ENCODE measurements at regions not wholly inside any gene's neighbourhood (a gene's known extent, or its start where the extent isn't known, plus 50 kb on each side); places are given as distances from the start of the nearest gene placed in this dataset.

DNA sequence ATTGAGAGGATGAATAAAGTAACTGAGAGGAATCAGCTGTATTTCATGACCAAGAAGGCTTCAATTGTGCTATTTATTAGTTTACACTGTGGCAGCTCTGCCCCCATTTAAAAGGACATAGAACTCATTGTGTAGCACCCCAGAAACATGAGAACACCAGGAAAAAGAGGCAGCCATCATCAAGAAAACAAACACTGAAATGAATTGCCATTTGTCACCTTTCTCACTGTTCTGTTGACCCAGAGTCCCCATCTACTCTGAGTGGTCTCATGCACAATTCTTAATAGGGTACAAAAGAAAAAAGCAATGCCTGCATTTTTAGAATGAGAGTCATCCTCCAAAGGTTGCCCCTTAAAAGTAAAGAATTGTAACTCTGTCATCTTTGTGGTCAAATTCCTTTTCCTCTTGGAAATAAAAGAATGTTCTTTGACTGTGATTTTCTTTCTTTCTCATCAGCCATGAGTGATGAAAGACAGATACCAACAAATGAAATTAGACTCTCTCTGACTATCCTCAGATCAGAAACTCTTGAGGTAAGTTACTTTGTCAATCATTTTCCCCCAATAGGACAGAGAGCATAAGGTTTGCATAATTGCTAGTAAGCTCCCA is 1941.9 kb upstream of the PIK3C3 start:
- Histone ChIP-seq H3K4me3 (ENCODE audit: low read length) (no peak overlapping the region), H3K9me3 (ENCODE audit: control insufficient read depth, low read length) (no peaks in the 10 kb centered on the region), H3K27me3 (ENCODE audit: control insufficient read depth, insufficient read depth) (no peaks in the 10 kb centered on the region), H3K4me1 (ENCODE audit: control insufficient read depth, insufficient read depth, low read length) (no peaks in the 10 kb centered on the region), H3K27ac (ENCODE audit: low read length) (no peak overlapping the region)
- no peak for ATAC-seq
- no peak for DNase-seq
- intact Hi-C loops (cut with DNase I) = no loop called here

DNA sequence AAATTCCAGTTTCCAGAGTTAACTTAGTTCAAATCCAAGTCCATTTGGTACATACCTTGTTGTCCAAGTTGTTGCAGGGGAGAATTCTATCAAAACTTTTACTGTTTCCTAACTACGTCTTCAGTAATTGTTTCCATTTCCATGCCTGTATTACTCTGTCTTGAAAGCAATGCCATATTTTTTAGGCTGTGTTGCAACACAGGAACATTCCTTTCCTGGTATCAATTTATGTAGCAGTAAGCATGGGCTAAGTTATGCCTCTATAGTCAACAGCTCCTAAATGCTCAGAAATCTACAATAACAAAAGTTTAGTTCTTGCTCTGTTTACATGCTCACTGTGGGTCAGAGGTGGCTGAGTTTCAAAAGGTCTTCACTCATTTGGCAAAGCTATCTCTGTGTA is 1943.8 kb upstream of the PIK3C3 start:
- Histone ChIP-seq H3K9me3 (ENCODE audit: control insufficient read depth, low read length) (no peaks in the 10 kb centered on the region), H3K27ac (ENCODE audit: low read length) (no peak overlapping the region), H3K4me3 (ENCODE audit: low read length) (no peak overlapping the region), H3K27me3 (ENCODE audit: control insufficient read depth, insufficient read depth) (no peaks in the 10 kb centered on the region), H3K4me1 (ENCODE audit: control insufficient read depth, insufficient read depth, low read length) (no peaks in the 10 kb centered on the region)
- 83% methylated on average over 1 of the region's 1 CpG for WGBS
- intact Hi-C loops (cut with DNase I) = no loop called here
- ATAC-seq (no peak), DNase-seq (no peak)

DNA sequence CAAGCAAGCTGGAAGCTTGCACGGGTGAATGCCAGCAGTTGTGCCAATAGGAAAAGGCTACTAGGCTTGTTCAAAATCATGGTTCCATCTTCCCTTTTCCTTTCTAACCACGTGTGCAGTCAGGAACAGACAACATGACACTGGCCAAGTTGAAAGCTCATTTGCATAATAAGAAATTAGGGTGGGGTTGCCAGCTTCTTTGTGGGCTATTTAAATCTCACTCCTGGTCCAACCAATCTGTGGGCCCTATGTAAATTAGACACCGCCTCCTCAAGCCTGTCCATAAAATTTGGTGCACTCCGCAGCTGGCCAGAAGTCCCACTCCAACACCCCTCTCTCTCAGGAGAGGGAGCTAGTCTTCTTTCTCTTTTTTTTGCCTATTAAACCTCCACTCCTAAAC is 1948.4 kb upstream of the PIK3C3 start:
- Histone ChIP-seq H3K4me1 (ENCODE audit: control insufficient read depth, insufficient read depth, low read length) (no peaks in the 10 kb centered on the region), H3K27ac (ENCODE audit: low read length) (no peak overlapping the region), H3K4me3 (ENCODE audit: low read length) (no peak overlapping the region), H3K27me3 (ENCODE audit: control insufficient read depth, insufficient read depth) (no peaks in the 10 kb centered on the region), H3K9me3 (ENCODE audit: control insufficient read depth, low read length) (no peaks in the 10 kb centered on the region)
- intact Hi-C loops (cut with DNase I) = no loop called here
- ATAC-seq (no peak), DNase-seq (no peak)
- WGBS = 59% methylated on average over 4 of the region's 4 CpGs

DNA sequence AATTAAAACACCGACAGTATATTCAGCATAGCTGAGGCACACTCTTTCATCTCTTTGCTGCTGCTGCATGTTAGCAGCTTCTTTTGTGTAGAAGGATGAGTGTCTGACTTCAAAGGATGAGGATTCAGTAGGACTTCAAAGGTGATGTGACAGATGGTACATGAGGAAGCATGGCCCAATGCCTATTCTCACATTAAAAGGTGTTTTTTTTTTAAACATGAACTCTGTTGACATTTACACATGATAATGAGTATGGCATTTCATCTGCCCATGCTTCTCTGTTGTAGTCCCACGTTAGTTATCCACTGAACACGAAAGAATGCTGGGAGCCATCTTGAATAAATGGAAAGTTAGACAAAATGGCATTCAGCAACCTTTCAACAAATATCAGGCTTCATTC is 1950.8 kb upstream of the PIK3C3 start:
- Histone ChIP-seq H3K4me1 (ENCODE audit: control insufficient read depth, insufficient read depth, low read length) (no peaks in the 10 kb centered on the region), H3K27ac (ENCODE audit: low read length) (no peak overlapping the region), H3K27me3 (ENCODE audit: control insufficient read depth, insufficient read depth) (no peaks in the 10 kb centered on the region), H3K9me3 (ENCODE audit: control insufficient read depth, low read length) (no peaks in the 10 kb centered on the region), H3K4me3 (ENCODE audit: low read length) (no peak overlapping the region)
- WGBS = 82% methylated on average over 3 of the region's 3 CpGs
- no peak for ATAC-seq
- intact Hi-C loops (cut with DNase I) = no loop called here
- no peak for DNase-seq

DNA sequence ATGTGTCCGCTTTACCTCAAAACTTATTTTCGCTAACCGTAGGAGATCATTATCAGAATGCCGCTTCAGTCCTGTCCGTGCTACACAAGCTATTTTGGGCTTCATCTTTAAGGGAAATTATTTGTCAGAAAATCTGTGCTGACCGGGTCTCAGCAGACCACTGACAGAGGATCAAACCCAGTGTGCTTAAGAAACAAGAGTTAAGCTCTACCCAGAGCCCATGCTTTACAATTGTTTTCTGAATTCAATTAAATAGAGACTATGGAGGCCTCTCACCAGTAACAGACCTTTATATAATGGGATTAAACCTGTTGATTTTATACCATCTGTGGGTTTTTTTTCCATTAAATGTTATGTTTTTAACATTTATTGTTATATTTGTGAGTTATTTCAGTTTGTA is 1956.7 kb upstream of the PIK3C3 start:
- peaks cover 2% of the 10 kb centered on the region for H3K27me3 ChIP-seq (ENCODE audit: control insufficient read depth, insufficient read depth)
- ATAC-seq (no peak), DNase-seq (no peak)
- no peaks in the 10 kb centered on the region for H3K9me3 ChIP-seq (ENCODE audit: control insufficient read depth, low read length)
- H3K4me3 ChIP-seq (ENCODE audit: low read length) = no peak overlapping the region
- no peak overlapping the region for H3K27ac ChIP-seq (ENCODE audit: low read length)
- H3K4me1 ChIP-seq (ENCODE audit: control insufficient read depth, insufficient read depth, low read length) = no peaks in the 10 kb centered on the region
- 89% methylated on average over 6 of the region's 6 CpGs for WGBS
- intact Hi-C loops (cut with DNase I) = no loop called here

DNA sequence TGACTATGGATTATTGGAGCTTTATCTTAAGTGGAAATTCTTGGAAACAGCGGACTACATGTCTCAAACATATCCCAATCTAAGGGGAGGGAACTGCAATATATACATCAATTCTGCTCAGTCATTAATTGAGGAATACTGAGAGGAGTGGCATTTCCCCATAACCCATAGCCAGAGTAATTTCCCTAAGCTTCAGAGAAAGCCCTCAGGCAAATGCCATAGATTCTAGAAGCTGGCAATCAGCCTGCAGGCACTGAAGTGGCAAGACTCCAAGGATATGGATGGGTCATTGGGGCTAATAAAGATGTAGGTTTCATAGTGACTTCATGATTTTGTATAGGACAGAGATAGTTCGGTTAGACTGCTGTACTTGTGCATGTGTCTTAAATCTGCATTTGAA is 1960.5 kb upstream of the PIK3C3 start:
- intact Hi-C loops (cut with DNase I) = no loop called here
- H3K9me3 ChIP-seq (ENCODE audit: control insufficient read depth, low read length) = no peaks in the 10 kb centered on the region
- H3K4me1 ChIP-seq (ENCODE audit: control insufficient read depth, insufficient read depth, low read length) = no peaks in the 10 kb centered on the region
- no peak overlapping the region for H3K4me3 ChIP-seq (ENCODE audit: low read length)
- no peak overlapping the region for H3K27ac ChIP-seq (ENCODE audit: low read length)
- WGBS = 87% methylated on average over 2 of the region's 2 CpGs
- peaks cover 2% of the 10 kb centered on the region for H3K27me3 ChIP-seq (ENCODE audit: control insufficient read depth, insufficient read depth)
- DNase-seq = no peak
- no peak for ATAC-seq

DNA sequence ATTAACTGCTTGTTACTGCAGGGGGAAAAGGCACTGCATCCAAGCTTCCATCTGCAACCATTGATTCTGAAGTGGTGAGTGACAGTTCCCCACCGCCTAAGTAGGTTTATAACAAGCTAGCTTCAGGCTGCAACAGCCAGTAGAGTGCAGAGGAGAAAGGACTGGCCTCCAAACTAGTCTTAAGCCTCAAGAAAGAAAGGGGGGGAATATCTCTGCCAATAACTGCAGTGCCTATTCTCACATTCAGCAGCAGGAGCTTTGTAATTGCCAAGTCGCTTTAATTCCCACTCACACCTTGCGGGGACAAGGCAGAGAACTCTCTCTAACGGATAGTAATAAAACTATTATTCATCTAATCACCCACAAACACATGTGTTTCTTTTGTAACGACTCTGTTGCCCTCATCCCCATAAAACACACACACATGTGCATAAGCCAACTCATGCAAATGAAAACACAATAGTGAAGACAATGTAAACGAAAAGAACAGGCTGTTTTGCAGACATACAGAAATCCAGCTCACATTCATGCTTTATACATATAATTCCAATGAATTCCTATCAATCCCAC is 1963.3 kb upstream of the PIK3C3 start:
- intact Hi-C loops (cut with DNase I) = no loop called here
- H3K27me3 ChIP-seq (ENCODE audit: control insufficient read depth, insufficient read depth) = peaks cover 2% of the 10 kb centered on the region
- no peak overlapping the region for H3K4me3 ChIP-seq (ENCODE audit: low read length)
- no peaks in the 10 kb centered on the region for H3K9me3 ChIP-seq (ENCODE audit: control insufficient read depth, low read length)
- 80% methylated on average over 6 of the region's 6 CpGs for WGBS
- ATAC-seq = no peak
- no peak for DNase-seq
- H3K4me1 ChIP-seq (ENCODE audit: control insufficient read depth, insufficient read depth, low read length) = no peaks in the 10 kb centered on the region
- no peak overlapping the region for H3K27ac ChIP-seq (ENCODE audit: low read length)

DNA sequence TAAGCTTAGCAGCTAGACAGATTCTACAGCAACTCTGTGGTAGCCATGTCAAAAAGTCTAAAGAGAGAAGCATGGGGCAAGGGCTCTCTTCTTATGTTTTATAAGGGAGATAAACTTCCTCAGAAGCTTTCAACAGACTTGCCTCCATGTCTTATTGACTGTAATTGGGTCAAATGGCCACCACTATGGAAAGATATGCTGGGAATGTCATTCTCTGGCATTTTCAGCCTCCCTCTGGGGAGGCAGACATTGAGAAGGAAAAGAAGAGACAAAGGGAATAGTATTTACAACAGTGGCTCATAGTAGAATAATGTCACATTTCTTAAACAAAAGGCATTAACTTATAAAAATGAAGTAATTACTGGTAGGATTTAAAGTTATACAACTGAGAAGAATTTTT is 1964.5 kb upstream of the PIK3C3 start:
- DNase-seq (no peak), ATAC-seq (no peak)
- no peak overlapping the region for H3K4me3 ChIP-seq (ENCODE audit: low read length)
- H3K27ac ChIP-seq (ENCODE audit: low read length) = no peak overlapping the region
- intact Hi-C loops (cut with DNase I) = no loop called here
- H3K9me3 ChIP-seq (ENCODE audit: control insufficient read depth, low read length) = no peaks in the 10 kb centered on the region
- no peaks in the 10 kb centered on the region for H3K4me1 ChIP-seq (ENCODE audit: control insufficient read depth, insufficient read depth, low read length)
- H3K27me3 ChIP-seq (ENCODE audit: control insufficient read depth, insufficient read depth) = peaks cover 2% of the 10 kb centered on the region

DNA sequence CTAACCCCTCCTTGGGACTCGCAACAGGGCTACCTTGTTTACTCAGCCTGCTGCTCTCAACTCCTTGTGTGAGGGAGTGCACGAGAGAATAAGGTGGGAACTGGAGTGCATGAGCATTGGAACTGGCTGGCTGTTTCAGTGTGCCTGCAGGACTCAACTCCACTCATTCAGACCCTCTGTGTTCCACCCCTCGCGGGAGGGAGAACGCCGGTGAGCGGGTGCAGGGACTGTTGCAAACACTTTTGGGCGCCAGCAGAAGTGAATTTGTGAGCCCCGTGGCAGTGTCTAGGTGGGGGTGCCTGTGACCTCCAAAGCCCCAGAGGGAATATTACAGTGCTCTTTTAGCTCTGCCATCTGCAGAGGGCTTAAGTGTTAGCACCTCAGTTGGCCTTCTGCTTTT is 1978.3 kb upstream of the PIK3C3 start:
- no peak overlapping the region for H3K4me3 ChIP-seq (ENCODE audit: low read length)
- no peak overlapping the region for H3K27ac ChIP-seq (ENCODE audit: low read length)
- ATAC-seq = no peak
- H3K27me3 ChIP-seq (ENCODE audit: control insufficient read depth, insufficient read depth) = no peaks in the 10 kb centered on the region
- no peaks in the 10 kb centered on the region for H3K9me3 ChIP-seq (ENCODE audit: control insufficient read depth, low read length)
- no peaks in the 10 kb centered on the region for H3K4me1 ChIP-seq (ENCODE audit: control insufficient read depth, insufficient read depth, low read length)
- peak in 1 of 3 donors; percentile 5 for DNase-seq
- intact Hi-C loops (cut with DNase I) = no loop called here
- 93% methylated on average over 9 of the region's 9 CpGs for WGBS

DNA sequence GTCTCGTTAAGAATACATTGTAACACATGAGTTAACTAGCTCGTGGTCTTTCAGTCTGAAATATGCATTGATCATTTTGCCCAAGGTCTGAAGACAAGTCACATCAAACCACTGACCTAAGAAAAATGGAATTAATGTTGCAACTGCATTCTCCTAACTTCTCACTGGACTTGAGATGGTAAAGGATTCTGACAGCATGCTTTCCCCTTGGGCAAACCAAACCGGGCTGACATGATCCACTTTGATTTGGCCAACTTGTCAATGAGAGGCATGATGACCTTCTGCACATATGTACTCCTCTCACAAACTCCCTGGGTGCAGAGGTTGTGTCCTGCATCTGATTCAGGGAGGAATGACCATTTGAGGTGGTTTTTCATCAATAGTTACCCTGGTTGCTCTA is 1982.5 kb upstream of the PIK3C3 start:
- no peak for DNase-seq
- no peaks in the 10 kb centered on the region for H3K27me3 ChIP-seq (ENCODE audit: control insufficient read depth, insufficient read depth)
- H3K27ac ChIP-seq (ENCODE audit: low read length) = no peak overlapping the region
- WGBS = 88% methylated on average over 3 of the region's 3 CpGs
- no peaks in the 10 kb centered on the region for H3K9me3 ChIP-seq (ENCODE audit: control insufficient read depth, low read length)
- H3K4me1 ChIP-seq (ENCODE audit: control insufficient read depth, insufficient read depth, low read length) = no peaks in the 10 kb centered on the region
- no peak for ATAC-seq
- intact Hi-C loops (cut with DNase I) = no loop called here
- no peak overlapping the region for H3K4me3 ChIP-seq (ENCODE audit: low read length)

DNA sequence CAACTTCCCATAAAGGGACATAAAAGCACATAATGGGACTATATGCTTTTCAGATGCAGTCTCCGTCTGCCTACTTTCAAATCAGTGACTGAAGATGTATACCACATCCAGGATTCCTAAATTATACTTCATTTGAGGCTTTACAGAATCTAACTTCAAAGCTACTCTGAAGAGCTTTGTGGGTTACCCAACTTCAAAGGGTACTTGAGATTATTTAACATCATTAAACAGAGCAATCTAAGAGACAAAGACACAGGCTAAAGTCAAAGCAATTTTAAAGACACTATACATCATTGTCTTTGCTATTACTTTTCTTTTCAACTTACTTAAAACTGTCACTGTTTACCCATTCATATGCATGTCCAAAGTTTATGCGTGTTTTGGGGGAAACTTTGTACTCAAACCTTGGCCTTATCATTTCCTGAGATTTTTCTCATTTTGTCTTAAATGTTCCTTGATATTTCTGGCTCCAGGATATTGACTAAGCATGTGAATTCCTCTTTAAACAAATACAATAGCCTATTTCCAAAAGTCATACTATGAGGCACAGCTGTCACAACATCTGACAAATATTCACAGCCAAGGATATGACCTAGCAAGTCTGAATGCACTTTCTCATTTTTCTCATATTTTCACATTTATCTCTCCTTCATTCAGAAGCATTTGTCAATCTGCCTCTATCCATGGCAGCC is 1985.1 kb upstream of the PIK3C3 start:
- Histone ChIP-seq H3K27me3 (ENCODE audit: control insufficient read depth, insufficient read depth) (no peaks in the 10 kb centered on the region), H3K9me3 (ENCODE audit: control insufficient read depth, low read length) (no peaks in the 10 kb centered on the region), H3K27ac (ENCODE audit: low read length) (no peak overlapping the region), H3K4me1 (ENCODE audit: control insufficient read depth, insufficient read depth, low read length) (no peaks in the 10 kb centered on the region), H3K4me3 (ENCODE audit: low read length) (no peak overlapping the region)
- DNase-seq (no peak), ATAC-seq (no peak)
- intact Hi-C loops (cut with DNase I) = no loop called here
- WGBS = 64% methylated on average over 2 of the region's 2 CpGs

DNA sequence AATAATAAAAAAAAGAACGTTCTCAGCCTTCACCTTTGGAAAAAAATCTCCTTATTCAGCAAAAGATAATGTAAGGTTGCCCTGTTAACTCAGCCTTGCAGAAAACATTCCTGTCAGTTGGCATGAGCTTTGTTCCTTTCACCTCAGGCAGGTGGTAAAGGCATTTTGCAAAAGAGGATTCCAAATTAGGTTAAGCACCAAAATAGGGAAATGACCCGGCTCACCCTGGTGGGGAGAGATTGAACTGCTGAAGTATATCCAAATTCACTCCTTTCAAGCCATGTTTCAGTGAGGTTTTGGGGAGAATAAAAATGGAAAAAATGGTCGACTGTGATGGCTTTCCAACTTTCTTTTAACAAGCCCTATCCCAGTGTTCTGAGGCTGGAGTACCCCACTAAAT is 1988.8 kb upstream of the PIK3C3 start:
- Histone ChIP-seq H3K27ac (ENCODE audit: low read length) (no peak overlapping the region), H3K9me3 (ENCODE audit: control insufficient read depth, low read length) (no peaks in the 10 kb centered on the region), H3K4me3 (ENCODE audit: low read length) (no peak overlapping the region), H3K27me3 (ENCODE audit: control insufficient read depth, insufficient read depth) (no peaks in the 10 kb centered on the region), H3K4me1 (ENCODE audit: control insufficient read depth, insufficient read depth, low read length) (no peaks in the 10 kb centered on the region)
- ATAC-seq (no peak), DNase-seq (no peak)
- intact Hi-C loops (cut with DNase I) = no loop called here
- WGBS = 58% methylated on average over 3 of the region's 3 CpGs
